Lower lobe of right lung (tissue), 2 donors: ENCODE measurements at regions not wholly inside any gene's neighbourhood (a gene's known extent, or its start where the extent isn't known, plus 50 kb on each side); places are given as distances from the start of the nearest gene placed in this dataset.

Source experiments
- ATAC-seq, 2 donors: fragments of 200-7000 bp; cut with Tn5 transposase; one replicate each; pipeline ENCODE4 v1.9.1; 2020 to 2022; ENCODE audit warnings: mild to moderate bottlenecking in 2 of 2, moderate library complexity in 2 of 2
- DNase-seq: peaks from one replicate; pipeline ENCODE4 v3.0.0-alpha.2; 2020
- H3K27ac ChIP-seq: fragments of 200-600 bp; one replicate; pipeline ENCODE4 v1.8.0; 2022
- H3K27me3 ChIP-seq: fragments of 200-600 bp; one replicate; pipeline ENCODE4 v1.8.0; 2022; ENCODE audit warnings: low read depth
- H3K36me3 ChIP-seq: fragments of 200-600 bp; one replicate; pipeline ENCODE4 v1.8.0; 2022; ENCODE audit warnings: mild to moderate bottlenecking
- H3K4me1 ChIP-seq: fragments of 200-600 bp; one replicate; pipeline ENCODE4 v1.8.0; 2022
- H3K4me3 ChIP-seq: fragments of 200-600 bp; one replicate; pipeline ENCODE4 v1.8.0; 2022; ENCODE audit warnings: mild to moderate bottlenecking
- H3K9me3 ChIP-seq: fragments of 200-600 bp; one replicate; pipeline ENCODE4 v1.8.0; 2022
- intact Hi-C: fragments of 100-400 bp; cut with DNase I; formaldehyde crosslinking; loops from one replicate; pipeline ENCODE4 v1.11.0; 2022
- TF ChIP-seq, protein P1 (sequence below): fragments of 200-600 bp; IDR thresholded peaks from one replicate; pipeline ENCODE4 v1.8.0; 2022; ENCODE audit warnings: antibody characterized with exemption, mild to moderate bottlenecking
- donor health status: DM: no; HTN: yes; CAD: no; lungs with severe emphysema.

DNA sequence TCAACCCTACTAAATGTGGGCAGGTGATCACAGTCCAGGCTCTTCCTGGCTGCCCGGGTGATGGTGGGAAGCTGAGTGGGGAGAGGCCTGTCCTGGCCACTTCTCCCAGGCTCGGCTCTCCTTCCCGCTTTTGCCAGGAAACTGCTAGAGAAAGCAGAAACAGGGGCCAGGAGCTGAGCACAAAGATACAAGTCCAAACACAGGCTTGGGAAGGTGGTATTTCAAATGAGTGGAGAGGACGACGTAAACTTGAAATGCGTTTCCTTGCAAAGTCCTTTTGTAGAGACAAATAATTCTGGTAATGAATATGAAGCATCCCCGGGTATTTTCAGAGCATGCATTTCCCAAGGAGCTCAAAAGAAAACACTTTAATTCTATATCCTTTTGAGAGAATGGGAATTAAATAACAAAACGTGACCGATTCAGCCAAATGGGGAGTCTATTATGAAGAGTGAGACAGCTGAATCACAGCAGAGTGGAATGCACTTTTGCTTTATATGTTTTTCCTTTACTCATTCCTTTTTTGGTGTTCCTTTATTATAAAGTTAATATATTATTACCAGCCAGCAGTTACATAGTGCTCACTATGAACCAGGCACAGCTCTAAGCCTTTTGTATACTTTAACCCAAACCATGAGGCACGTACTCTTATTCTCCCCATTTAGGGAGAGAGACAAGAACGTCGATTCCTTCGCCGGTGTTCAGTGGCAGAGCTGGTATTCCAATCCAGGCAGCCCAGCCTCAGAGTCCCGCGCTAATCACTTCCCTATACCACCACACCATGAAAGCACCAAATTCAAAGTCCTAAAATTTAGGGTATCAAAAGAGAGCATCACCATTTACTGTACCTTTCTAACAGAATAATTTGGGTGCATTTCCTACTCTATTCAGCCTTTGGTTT is 218.2 kb upstream of the KLF14 start:
- H3K27me3 ChIP-seq: no peaks in the 10 kb centered on the region
- H3K4me3 ChIP-seq: no peak overlapping the region
- peak overlapping the region; percentile 4 for H3K27ac ChIP-seq
- intact Hi-C loops: no loop called here
- peaks cover 36% of the 10 kb centered on the region for H3K4me1 ChIP-seq
- no peak for ATAC-seq
- DNase-seq: no peak
- TF ChIP-seq, protein P1, sequence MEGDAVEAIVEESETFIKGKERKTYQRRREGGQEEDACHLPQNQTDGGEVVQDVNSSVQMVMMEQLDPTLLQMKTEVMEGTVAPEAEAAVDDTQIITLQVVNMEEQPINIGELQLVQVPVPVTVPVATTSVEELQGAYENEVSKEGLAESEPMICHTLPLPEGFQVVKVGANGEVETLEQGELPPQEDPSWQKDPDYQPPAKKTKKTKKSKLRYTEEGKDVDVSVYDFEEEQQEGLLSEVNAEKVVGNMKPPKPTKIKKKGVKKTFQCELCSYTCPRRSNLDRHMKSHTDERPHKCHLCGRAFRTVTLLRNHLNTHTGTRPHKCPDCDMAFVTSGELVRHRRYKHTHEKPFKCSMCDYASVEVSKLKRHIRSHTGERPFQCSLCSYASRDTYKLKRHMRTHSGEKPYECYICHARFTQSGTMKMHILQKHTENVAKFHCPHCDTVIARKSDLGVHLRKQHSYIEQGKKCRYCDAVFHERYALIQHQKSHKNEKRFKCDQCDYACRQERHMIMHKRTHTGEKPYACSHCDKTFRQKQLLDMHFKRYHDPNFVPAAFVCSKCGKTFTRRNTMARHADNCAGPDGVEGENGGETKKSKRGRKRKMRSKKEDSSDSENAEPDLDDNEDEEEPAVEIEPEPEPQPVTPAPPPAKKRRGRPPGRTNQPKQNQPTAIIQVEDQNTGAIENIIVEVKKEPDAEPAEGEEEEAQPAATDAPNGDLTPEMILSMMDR: no peak
- H3K36me3 ChIP-seq: peaks cover 22% of the 10 kb centered on the region
- no peaks in the 10 kb centered on the region for H3K9me3 ChIP-seq

DNA sequence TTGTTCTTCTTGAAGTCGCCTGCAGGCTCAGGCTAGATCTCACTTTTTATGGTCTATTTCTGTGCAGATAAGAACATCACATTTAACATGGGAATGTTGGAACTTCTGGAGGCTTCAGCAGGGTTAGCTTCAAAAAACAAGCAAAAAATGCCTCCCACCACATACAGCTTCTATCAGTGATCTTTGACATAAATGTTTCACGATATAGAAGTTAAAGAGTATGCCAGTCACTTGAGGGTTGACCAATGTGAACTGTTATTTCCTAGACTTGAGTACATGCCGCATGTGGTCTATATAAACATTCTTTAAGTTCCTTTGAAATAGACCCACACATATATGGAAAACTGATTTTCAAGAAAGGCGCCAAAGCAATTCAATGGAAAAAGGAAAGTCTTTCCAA is 219.2 kb upstream of the KLF14 start:
- Histone ChIP-seq H3K27ac (no peak overlapping the region), H3K4me3 (no peak overlapping the region), H3K36me3 (peaks cover 25% of the 10 kb centered on the region), H3K9me3 (no peaks in the 10 kb centered on the region), H3K4me1 (peaks cover 44% of the 10 kb centered on the region), H3K27me3 (no peaks in the 10 kb centered on the region)
- intact Hi-C loops: no loop called here
- no peak for ATAC-seq
- DNase-seq: no peak
- TF ChIP-seq, protein P1: no peak

DNA sequence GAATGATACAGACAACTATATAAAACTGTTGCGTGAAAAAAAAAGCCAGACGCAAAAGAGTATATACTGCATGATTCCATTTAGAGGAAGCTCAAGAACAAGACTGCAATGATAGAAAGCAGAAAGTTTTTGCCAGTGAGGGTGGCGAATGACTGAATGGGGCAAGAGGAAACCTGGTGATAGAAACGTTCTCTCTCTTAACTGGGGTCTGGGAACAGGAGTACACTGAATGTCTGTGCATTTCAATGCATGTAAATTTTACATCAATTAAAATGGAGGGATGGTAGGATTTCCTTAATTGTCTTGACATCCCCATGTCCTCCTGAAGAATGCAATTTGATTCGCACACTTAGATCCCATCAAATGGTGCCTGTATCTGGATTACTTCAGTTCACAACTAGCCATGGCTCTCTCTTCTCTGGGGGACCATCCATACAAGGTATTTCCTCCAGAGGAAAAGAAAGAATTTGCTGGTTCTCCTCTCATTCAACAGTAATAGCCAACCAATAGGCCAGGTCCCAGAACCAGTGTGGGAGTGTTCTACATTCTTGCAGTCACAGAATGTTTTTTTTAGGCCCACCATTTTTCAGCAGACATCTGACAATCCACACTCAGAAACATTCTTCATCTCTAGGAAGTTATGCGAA is 221.0 kb upstream of the KLF14 start:
- TF ChIP-seq, protein P1: no peak
- no peak overlapping the region for H3K27ac ChIP-seq
- ATAC-seq (no peak), DNase-seq (no peak)
- H3K27me3 ChIP-seq: no peaks in the 10 kb centered on the region
- peaks cover 43% of the 10 kb centered on the region for H3K36me3 ChIP-seq
- peaks cover 51% of the 10 kb centered on the region for H3K4me1 ChIP-seq
- intact Hi-C loops: no loop called here
- no peaks in the 10 kb centered on the region for H3K9me3 ChIP-seq
- H3K4me3 ChIP-seq: no peak overlapping the region

DNA sequence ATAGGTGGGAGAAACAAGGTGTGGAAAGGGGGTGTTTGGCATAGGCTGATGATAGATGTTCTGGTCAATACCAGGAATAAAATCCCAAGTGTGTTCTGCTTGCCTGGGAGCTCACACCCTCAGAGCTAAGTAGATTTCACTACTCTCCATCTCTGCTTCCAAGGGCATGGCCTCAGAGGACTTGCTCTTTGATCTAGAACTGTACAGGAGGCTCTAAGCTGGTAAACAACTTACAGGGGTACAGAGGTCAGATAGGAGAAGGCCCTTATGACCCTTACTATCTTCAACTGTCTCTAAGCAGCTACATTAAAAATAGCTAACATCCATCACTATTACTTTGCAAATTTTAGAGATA is 221.5 kb upstream of the KLF14 start:
- Histone ChIP-seq H3K9me3 (no peaks in the 10 kb centered on the region), H3K4me1 (peaks cover 56% of the 10 kb centered on the region), H3K36me3 (peaks cover 43% of the 10 kb centered on the region), H3K4me3 (no peak overlapping the region), H3K27ac (no peak overlapping the region), H3K27me3 (no peaks in the 10 kb centered on the region)
- no peak for DNase-seq
- intact Hi-C loops: no loop called here
- no peak for ATAC-seq
- TF ChIP-seq, protein P1: no peak

DNA sequence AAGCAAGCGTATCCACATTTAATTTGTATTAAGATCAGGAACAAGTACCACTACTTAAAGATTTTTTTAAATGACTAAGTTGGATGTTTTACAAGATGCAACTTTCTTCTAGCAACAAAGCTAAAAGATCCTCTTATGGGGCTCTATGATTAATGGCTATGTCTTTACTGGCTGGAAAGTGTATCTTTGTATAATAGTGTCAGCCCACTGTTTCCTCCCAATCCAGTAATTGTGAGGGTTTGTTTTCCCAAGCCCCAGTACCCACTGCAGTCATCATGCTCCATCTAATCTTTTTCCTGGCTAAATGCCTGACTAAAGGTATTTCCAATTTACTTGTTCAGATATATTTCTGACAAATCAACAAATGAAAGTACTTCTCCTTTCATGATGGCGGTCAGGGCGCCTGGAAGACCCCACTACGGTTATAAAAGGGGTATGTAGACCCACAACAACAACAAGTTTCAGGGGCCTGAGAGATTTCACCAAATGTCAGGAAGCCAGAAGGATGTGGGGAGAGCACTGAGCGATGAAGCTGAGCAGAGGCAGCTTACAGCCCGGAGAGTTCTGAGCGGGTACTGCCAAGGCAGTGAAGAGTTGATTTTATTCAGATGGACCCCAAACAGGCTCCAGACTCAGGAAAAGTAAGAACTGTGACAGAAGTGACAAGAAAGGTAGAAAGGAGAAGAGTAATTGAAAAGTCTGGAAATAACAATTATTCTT is 222.6 kb upstream of the KLF14 start:
- H3K36me3 ChIP-seq: peaks cover 32% of the 10 kb centered on the region
- no peaks in the 10 kb centered on the region for H3K27me3 ChIP-seq
- TF ChIP-seq, protein P1: no peak
- ATAC-seq (no peak), DNase-seq (no peak)
- intact Hi-C loops: no loop called here
- H3K27ac ChIP-seq: peak overlapping the region; percentile 21
- H3K4me3 ChIP-seq: no peak overlapping the region
- peaks cover 62% of the 10 kb centered on the region for H3K4me1 ChIP-seq
- H3K9me3 ChIP-seq: no peaks in the 10 kb centered on the region
